Activated naive CD4-positive, alpha-beta T cell treated with anti-CD3 and anti-CD28 coated beads, Interleukin-2, amount 10 ng/mL, durations not matched to agents 7 days and 5 days (primary cell): ENCODE measurements at regions not wholly inside any gene's neighbourhood (a gene's known extent, or its start where the extent isn't known, plus 50 kb on each side); places are given as distances from the start of the nearest gene placed in this dataset.

Experiments used
- CTCF ChIA-PET: fragments of 350-600 bp; sonication (Branson Sonifier 250); formaldehyde crosslinking; loops from one replicate; lab custom pipeline; 2021; ENCODE audit warnings: antibody characterized with exemption; lab: Charles Lee
- DNase-seq: peaks from one replicate; pipeline ENCODE4 v3.0.0-alpha.2; 2020
- H3K27ac Mint-ChIP-seq: one replicate; pipeline ENCODE4 v1.8.0; 2021; ENCODE audit warnings: mild to moderate bottlenecking, moderate library complexity, mixed read lengths
- H3K27me3 Mint-ChIP-seq: one replicate; pipeline ENCODE4 v1.8.0; 2021; ENCODE audit warnings: mild to moderate bottlenecking, mixed read lengths
- H3K36me3 Mint-ChIP-seq: one replicate; pipeline ENCODE4 v1.8.0; 2021; ENCODE audit warnings: mixed read lengths
- H3K4me1 Mint-ChIP-seq: one replicate; pipeline ENCODE4 v1.8.0; 2021; ENCODE audit warnings: mixed read lengths
- H3K4me3 Mint-ChIP-seq: one replicate; pipeline ENCODE4 v1.8.0; 2021; ENCODE audit warnings: mild to moderate bottlenecking, moderate library complexity, mixed read lengths
- H3K9me3 Mint-ChIP-seq: one replicate; pipeline ENCODE4 v1.8.0; 2021; ENCODE audit warnings: mixed read lengths

DNA sequence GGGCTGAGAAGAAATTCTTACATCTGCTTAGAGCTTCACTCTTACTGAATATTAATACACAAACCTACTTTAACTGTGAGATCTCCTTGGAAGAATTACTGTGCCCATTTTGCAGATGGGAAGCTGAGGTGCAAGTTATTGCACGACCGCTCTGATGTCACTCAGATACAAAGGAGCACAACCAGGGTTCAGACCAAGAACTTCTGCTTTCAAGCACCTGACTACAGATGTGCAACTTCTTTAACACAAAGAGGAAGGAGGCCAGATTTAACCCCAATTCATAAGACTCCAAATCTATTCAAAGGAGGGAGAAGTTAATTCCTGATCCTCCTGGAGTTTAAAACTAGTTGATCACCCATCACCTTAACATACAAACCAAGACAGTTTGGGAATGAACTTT lies 232.6 kb downstream of the VRK1 start:
- Mint-ChIP-seq H3K9me3 (no peaks in the 10 kb centered on the region), H3K27me3 (peaks cover 54% of the 10 kb centered on the region), H3K36me3 (no peaks in the 10 kb centered on the region), H3K4me3 (no peak overlapping the region), H3K27ac (no peak overlapping the region), H3K4me1 (peaks cover 7% of the 10 kb centered on the region)
- CTCF ChIA-PET = interaction anchor here (0.6 kb wide), 1 partner anchor 46 kb away, joined by 3 read pairs; no protein-coding TSS in a partner anchor
- no peak for DNase-seq

GRCh38 chr14:97031530-97031929 lies 234.3 kb downstream of the VRK1 start:
- peaks cover 7% of the 10 kb centered on the region for H3K4me1 Mint-ChIP-seq
- H3K27me3 Mint-ChIP-seq = peaks cover 61% of the 10 kb centered on the region
- CTCF ChIA-PET = interaction anchor here (0.5 kb wide), 1 partner anchor 549 kb away, joined by 3 read pairs; no protein-coding TSS in a partner anchor
- H3K36me3 Mint-ChIP-seq = no peaks in the 10 kb centered on the region
- no peak overlapping the region for H3K4me3 Mint-ChIP-seq
- H3K9me3 Mint-ChIP-seq = no peaks in the 10 kb centered on the region
- no peak for DNase-seq
- no peak overlapping the region for H3K27ac Mint-ChIP-seq

DNA sequence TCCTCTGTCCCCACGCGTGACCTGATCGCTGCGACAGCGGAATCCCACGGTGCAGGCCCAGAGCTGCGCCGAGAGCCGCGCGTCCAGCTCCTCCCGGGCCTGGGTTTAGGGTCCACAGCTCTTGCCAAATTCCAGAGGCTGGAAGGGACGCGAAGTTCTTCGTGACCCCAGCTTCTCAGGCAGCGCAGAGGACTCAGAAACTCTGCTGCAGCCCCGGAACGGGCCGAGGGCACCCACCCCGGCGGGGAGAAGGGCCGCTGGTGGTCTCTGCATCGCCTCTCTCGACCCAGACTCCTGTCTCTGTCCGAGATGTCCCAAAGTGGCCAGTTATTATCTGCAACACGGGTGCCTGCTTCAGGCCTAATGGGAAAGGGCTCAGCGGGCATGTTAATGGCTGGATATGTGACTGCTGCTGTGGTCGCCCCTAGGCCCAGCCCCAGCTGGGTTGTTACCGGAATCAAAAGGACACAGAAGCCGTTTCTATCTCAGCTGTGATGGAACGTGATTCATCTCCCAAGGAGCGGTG lies 236.4 kb downstream of the VRK1 start:
- H3K4me1 Mint-ChIP-seq = peaks cover 7% of the 10 kb centered on the region
- CTCF ChIA-PET = no interaction called here
- peak overlapping the region; percentile 27 for H3K4me3 Mint-ChIP-seq
- no peak for DNase-seq
- no peak overlapping the region for H3K27ac Mint-ChIP-seq
- H3K27me3 Mint-ChIP-seq = peaks cover 61% of the 10 kb centered on the region
- H3K36me3 Mint-ChIP-seq = no peaks in the 10 kb centered on the region
- H3K9me3 Mint-ChIP-seq = no peaks in the 10 kb centered on the region

DNA sequence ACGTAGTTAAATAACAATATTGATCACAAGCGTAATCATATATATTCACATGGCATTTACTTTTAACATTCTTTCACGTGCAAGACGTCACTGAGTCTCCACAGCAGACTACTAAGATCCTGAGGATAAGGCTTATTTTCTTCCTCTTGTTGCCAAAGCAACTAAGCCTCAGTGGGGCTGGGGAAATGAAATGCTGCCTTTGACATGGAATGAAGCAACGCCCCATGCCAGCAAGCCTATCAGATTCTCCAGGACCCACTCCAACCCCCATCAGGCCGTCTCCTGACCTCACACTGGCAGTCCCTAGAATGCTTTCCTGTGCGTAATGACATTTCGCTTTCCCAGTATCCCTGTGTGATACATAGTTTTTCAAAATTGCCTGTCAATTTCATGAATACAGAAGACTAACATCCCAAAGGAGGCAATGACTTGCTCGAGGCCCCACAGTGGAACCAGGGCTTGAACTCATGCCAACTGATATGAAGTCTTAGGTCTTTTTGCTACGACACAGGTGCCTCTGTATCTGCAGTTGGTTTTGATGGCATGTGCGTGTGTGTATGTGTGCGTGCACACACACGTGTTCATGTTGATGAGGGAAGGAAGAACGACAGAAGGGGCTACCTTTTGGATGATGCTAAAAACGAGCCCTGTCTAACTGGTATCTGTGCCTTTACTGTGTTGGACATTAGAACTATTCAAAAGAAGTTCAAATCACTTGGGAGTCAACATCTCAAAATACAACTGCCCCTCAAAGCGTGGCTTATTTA lies 239.1 kb downstream of the VRK1 start:
- peaks cover 56% of the 10 kb centered on the region for H3K27me3 Mint-ChIP-seq
- H3K4me3 Mint-ChIP-seq = no peak overlapping the region
- no peaks in the 10 kb centered on the region for H3K36me3 Mint-ChIP-seq
- H3K27ac Mint-ChIP-seq = no peak overlapping the region
- peaks cover 4% of the 10 kb centered on the region for H3K9me3 Mint-ChIP-seq
- DNase-seq = no peak
- peaks cover 7% of the 10 kb centered on the region for H3K4me1 Mint-ChIP-seq
- CTCF ChIA-PET = no interaction called here

- DNase-seq = no peak
- H3K36me3 Mint-ChIP-seq = no peaks in the 10 kb centered on the region
- peaks cover 24% of the 10 kb centered on the region for H3K27me3 Mint-ChIP-seq
- H3K4me1 Mint-ChIP-seq = no peaks in the 10 kb centered on the region
- no peak overlapping the region for H3K27ac Mint-ChIP-seq
- CTCF ChIA-PET = no interaction called here
- no peak overlapping the region for H3K4me3 Mint-ChIP-seq
- peaks cover 7% of the 10 kb centered on the region for H3K9me3 Mint-ChIP-seq
These were observed 242.7 kb downstream of the VRK1 start for GRCh38 chr14:97039717-97040363.

DNA sequence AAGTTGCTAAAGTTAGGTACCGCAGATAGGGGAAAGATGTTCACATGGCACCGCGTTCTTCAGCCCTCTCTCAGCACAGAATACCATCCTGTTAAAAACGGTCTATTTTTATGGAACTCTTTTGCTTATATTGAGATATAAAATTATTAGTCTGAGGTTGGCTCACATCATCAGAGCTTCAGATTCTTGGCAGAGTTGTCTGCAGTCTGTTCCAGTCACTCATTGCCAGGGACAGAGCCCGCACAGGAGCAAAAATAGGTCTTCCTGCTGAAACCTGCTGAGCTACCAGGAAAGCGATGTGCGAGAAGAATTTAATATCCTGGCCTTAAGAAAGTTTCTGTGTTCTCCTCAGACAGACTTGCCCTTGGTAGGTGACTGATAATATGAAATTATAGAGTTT lies 249.8 kb downstream of the VRK1 start:
- no peak overlapping the region for H3K4me3 Mint-ChIP-seq
- no peaks in the 10 kb centered on the region for H3K4me1 Mint-ChIP-seq
- H3K27ac Mint-ChIP-seq = no peak overlapping the region
- H3K9me3 Mint-ChIP-seq = peaks cover 2% of the 10 kb centered on the region
- H3K36me3 Mint-ChIP-seq = no peaks in the 10 kb centered on the region
- CTCF ChIA-PET = no interaction called here
- DNase-seq = no peak
- no peaks in the 10 kb centered on the region for H3K27me3 Mint-ChIP-seq

GRCh38 chr14:97052001-97052400 lies 254.8 kb downstream of the VRK1 start:
- H3K27ac Mint-ChIP-seq = no peak overlapping the region
- CTCF ChIA-PET = no interaction called here
- no peak for DNase-seq
- H3K4me3 Mint-ChIP-seq = no peak overlapping the region
- no peaks in the 10 kb centered on the region for H3K4me1 Mint-ChIP-seq
- no peaks in the 10 kb centered on the region for H3K9me3 Mint-ChIP-seq
- H3K36me3 Mint-ChIP-seq = no peaks in the 10 kb centered on the region
- H3K27me3 Mint-ChIP-seq = no peaks in the 10 kb centered on the region

DNA sequence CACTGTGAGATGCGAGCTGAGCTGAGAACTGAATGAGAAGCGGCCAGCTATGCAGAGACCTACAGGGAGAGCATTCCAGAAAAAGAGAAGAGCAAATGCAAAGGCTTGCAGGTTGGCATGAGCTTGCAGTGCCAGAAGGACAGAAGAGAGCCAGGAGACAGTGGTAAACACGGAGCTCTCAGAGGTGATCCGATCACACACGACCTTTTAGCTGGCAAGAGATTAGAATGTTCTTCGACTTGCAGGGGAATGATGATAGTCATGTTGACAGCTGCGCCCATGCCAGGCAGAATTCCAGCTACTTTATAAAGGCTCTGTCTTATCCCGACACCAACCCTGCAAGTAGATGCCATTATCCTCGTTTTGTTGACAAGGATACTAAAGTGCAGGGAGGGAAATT lies 256.8 kb downstream of the VRK1 start:
- Mint-ChIP-seq H3K9me3 (no peaks in the 10 kb centered on the region), H3K4me1 (no peaks in the 10 kb centered on the region), H3K4me3 (no peak overlapping the region), H3K27ac (no peak overlapping the region), H3K27me3 (no peaks in the 10 kb centered on the region), H3K36me3 (no peaks in the 10 kb centered on the region)
- CTCF ChIA-PET = interaction anchor here (1.0 kb wide), 1 partner anchor 9 kb away, joined by 3 read pairs; no protein-coding TSS in a partner anchor
- DNase-seq = no peak

GRCh38 chr14:97055355-97055754 lies 258.2 kb downstream of the VRK1 start:
- CTCF ChIA-PET = interaction anchor here (0.6 kb wide), 1 partner anchor 40 kb away, joined by 3 read pairs; no protein-coding TSS in a partner anchor
- Mint-ChIP-seq H3K27me3 (no peaks in the 10 kb centered on the region), H3K4me3 (no peak overlapping the region), H3K27ac (no peak overlapping the region), H3K9me3 (no peaks in the 10 kb centered on the region), H3K36me3 (no peaks in the 10 kb centered on the region), H3K4me1 (no peaks in the 10 kb centered on the region)
- no peak for DNase-seq

DNA sequence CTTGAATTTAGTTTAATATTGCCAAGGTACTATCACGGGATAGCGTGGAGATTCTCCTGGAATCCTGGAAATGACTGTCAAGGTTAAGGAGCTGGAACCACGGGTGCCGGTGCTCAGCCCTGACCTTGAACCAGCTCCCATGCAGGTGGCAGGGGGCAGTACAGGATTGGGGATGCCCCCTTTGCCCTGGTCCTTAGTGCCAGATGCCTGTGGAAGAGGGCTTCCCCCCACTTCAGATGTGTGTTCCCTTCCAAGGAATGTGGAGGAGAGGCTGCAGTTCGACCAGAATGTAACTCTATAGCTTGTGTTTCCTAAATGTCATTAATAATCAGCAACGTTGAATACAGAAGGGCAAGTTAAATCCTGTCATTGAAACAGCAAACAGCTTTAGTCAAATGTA lies 258.9 kb downstream of the VRK1 start:
- CTCF ChIA-PET = interaction anchor here (0.6 kb wide), 1 partner anchor 39 kb away, joined by 3 read pairs; no protein-coding TSS in a partner anchor
- H3K27ac Mint-ChIP-seq = no peak overlapping the region
- no peaks in the 10 kb centered on the region for H3K4me1 Mint-ChIP-seq
- H3K36me3 Mint-ChIP-seq = no peaks in the 10 kb centered on the region
- DNase-seq = no peak
- H3K9me3 Mint-ChIP-seq = no peaks in the 10 kb centered on the region
- H3K4me3 Mint-ChIP-seq = no peak overlapping the region
- no peaks in the 10 kb centered on the region for H3K27me3 Mint-ChIP-seq

DNA sequence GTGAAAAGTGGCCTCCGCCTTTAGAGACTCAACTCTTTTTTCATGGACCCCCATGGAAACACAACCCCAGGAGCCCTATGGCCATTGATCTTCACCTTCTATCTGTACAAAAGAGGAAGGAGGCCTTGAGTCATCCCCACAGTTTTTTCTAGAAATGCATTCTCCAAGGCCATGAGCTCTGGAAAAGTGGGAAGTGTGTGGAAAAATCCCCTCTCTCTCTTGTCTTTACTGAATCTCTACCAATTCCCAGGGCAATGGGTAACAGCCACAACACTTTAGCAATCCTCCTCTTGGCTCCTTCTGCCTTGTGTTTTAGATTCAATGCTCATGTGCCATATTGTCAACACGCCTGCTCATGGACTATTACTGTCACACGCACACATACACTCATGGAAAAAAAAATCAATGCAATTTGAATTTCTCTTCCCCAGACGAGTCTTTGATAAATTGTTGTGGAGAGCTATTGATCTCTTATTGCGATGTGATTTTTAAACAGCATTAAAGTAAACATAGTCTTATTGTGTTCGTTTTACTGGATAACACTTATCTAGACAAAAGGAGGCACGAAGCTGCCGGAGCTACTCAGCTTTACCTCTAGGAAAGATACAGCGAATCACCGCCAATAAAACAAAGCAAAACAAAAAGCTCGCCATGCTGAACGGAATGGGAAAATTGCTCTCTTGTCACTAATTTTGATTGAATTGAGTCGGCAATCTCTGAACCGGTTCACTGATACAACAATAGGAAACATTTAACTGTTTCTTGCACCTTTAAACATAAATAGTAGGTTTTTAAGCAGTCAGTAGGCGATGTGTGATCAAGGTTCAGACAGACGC lies 260.3 kb downstream of the VRK1 start:
- no peak overlapping the region for H3K4me3 Mint-ChIP-seq
- no peak for DNase-seq
- H3K36me3 Mint-ChIP-seq = no peaks in the 10 kb centered on the region
- H3K4me1 Mint-ChIP-seq = no peaks in the 10 kb centered on the region
- CTCF ChIA-PET = no interaction called here
- H3K27me3 Mint-ChIP-seq = no peaks in the 10 kb centered on the region
- H3K27ac Mint-ChIP-seq = no peak overlapping the region
- no peaks in the 10 kb centered on the region for H3K9me3 Mint-ChIP-seq

- CTCF ChIA-PET = no interaction called here
- no peaks in the 10 kb centered on the region for H3K9me3 Mint-ChIP-seq
- no peak overlapping the region for H3K4me3 Mint-ChIP-seq
- no peak overlapping the region for H3K27ac Mint-ChIP-seq
- no peaks in the 10 kb centered on the region for H3K36me3 Mint-ChIP-seq
- H3K27me3 Mint-ChIP-seq = no peaks in the 10 kb centered on the region
- DNase-seq = no peak
- no peaks in the 10 kb centered on the region for H3K4me1 Mint-ChIP-seq
These were observed 260.9 kb downstream of the VRK1 start for GRCh38 chr14:97058074-97058467.

DNA sequence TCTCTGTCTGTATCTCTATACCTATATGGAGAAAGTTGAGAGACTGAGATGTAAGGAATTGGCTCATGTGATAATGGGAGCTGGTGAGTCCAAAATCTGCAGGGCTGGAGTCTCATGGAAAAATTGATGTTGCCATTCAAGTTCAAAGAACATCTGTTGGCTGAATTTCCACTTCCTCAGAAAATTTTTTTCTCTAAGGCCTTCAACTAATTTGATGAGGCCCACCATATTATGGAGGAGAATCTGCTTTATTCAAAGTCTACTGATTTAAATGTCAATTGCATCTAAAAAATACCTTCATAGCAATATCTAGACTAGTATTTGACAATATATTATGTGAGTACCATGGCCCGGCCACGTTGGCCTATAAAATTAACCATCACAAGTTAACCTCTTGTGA lies 261.4 kb downstream of the VRK1 start:
- H3K9me3 Mint-ChIP-seq = no peaks in the 10 kb centered on the region
- CTCF ChIA-PET = no interaction called here
- H3K27me3 Mint-ChIP-seq = no peaks in the 10 kb centered on the region
- DNase-seq = no peak
- H3K27ac Mint-ChIP-seq = no peak overlapping the region
- no peaks in the 10 kb centered on the region for H3K4me1 Mint-ChIP-seq
- H3K36me3 Mint-ChIP-seq = no peaks in the 10 kb centered on the region
- H3K4me3 Mint-ChIP-seq = no peak overlapping the region

DNA sequence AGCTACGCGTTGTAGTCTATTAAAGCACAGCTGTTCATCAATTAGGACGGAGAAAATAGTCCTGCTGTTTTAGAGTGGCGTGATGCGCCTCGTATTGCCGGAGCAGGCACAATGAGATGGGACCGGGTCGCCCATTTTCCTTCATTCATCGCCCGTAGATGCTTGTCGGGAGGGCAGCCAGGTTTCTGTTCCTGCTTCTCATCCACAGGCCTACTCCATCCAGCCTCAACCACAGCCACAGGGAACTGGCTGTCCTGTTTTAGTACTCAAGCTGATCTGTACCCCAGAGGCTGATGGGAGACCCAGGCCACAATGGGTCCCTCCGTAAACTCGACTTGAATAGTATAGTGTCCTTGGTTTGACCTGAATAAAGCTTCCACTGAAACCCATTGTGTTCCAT lies 264.0 kb downstream of the VRK1 start:
- Mint-ChIP-seq H3K4me3 (no peak overlapping the region), H3K4me1 (no peaks in the 10 kb centered on the region), H3K9me3 (no peaks in the 10 kb centered on the region), H3K27me3 (no peaks in the 10 kb centered on the region), H3K27ac (no peak overlapping the region), H3K36me3 (no peaks in the 10 kb centered on the region)
- CTCF ChIA-PET = no interaction called here
- DNase-seq = no peak
